Transverse colon (tissue), 4 donors: ENCODE measurements at regions not wholly inside any gene's neighbourhood (a gene's known extent, or its start where the extent isn't known, plus 50 kb on each side); places are given as distances from the start of the nearest gene placed in this dataset.

Experiments
- DNase-seq: peaks from one replicate; pipeline ENCODE4 v3.0.0-alpha.2; 2019
- H3K27ac ChIP-seq, 4 donors: fragments of 200-600 bp; sonication (generic); 2 replicates each; pipeline ENCODE4 v1.5.1; 2016 to 2018; ENCODE audit warnings: inconsistent platforms in 4 of 4
- H3K27me3 ChIP-seq: fragments of 200-600 bp; sonication (generic); 2 replicates; pipeline ENCODE4 v1.5.1; 2017; ENCODE audit warnings: inconsistent platforms
- H3K36me3 ChIP-seq, 4 donors: fragments of 200-600 bp; sonication (generic); 2 replicates each; pipeline ENCODE4 v1.5.1; 2017 to 2019; ENCODE audit warnings: inconsistent platforms in 4 of 4
- H3K4me1 ChIP-seq, 4 donors: fragments of 200-600 bp; sonication (generic); 2 replicates each; pipeline ENCODE4 v1.5.1; 2017 to 2020; ENCODE audit warnings: inconsistent platforms in 4 of 4
- H3K4me3 ChIP-seq, 4 donors: fragments of 200-600 bp; sonication (generic); 1 replicate in 1 of 4; 2 replicates in 3 of 4; pipeline versions ENCODE4 v1.5.1 to v1.6.1; 2017 to 2019; ENCODE audit warnings: inconsistent platforms in 4 of 4
- H3K9me3 ChIP-seq, 2 donors: fragments of 200-600 bp; sonication (generic); 2 replicates each; pipeline ENCODE4 v1.5.1; 2017 to 2019; ENCODE audit warnings: inconsistent platforms in 2 of 2
- CTCF ChIP-seq, 5 experiments: fragments of 200-600 bp in 3 of 5; fragments of 450-650 bp in 2 of 5; sonication (generic) in 3 of 5; IDR thresholded peaks; 1 replicate in 2 of 5; 2 replicates in 3 of 5; pipeline ENCODE4 v1.5.1; 2016 to 2017; ENCODE audit warnings: antibody characterized with exemption in 5 of 5, inconsistent platforms in 3 of 5, mild to moderate bottlenecking in 2 of 5, moderate library complexity in 1 of 5
- EP300 ChIP-seq: sonication (generic); formaldehyde crosslinking; IDR thresholded peaks from one replicate; pipeline ENCODE4 v1.6.1; 2017; ENCODE audit warnings: antibody characterized with exemption, low read depth
- POLR2A ChIP-seq: fragments of 450-650 bp; IDR thresholded peaks from one replicate; pipeline ENCODE4 v1.6.1; 2016; ENCODE audit warnings: antibody characterized with exemption, mild to moderate bottlenecking, moderate library complexity
- POLR2AphosphoS5 ChIP-seq, 3 donors: sonication (generic); formaldehyde crosslinking; IDR thresholded peaks; one replicate each; pipeline ENCODE4 v1.6.1; 2016; ENCODE audit warnings: antibody characterized with exemption in 3 of 3
- WGBS, 2 donors: methylation state at CpG; one replicate each; pipeline ENCODE4 v1.1.5; 2018; ENCODE audit warnings: low coverage in 1 of 2; 5-methylcytosine and 5-hydroxymethylcytosine counted together
- in situ Hi-C, 4 donors: fragments of 200-750 bp; cut with MboI; loops; one replicate each; pipeline versions ENCODE4 v1.15.0 to v1.15.1; 2017; ENCODE audit warnings: low sequenced_read_pairs in 3 of 4, low pct_ligation_motif_present in 1 of 4, low pct_unique_long_range_greater_than_20kb in 1 of 4
- intact Hi-C: fragments of 100-400 bp; cut with DNase I; formaldehyde crosslinking; loops from one replicate; pipeline ENCODE4 v1.15.1; 2023; ENCODE audit warnings: low total_unique reads

- TF ChIP-seq POLR2AphosphoS5 (IDR thresholded peaks at IDR 0.05), result no peak
- H3K27me3 ChIP-seq, result no peaks in the 10 kb centered on the region
- 70 to 75% methylated on average over 1 to 2 of the region's 2 CpGs for WGBS, 2 donors
- H3K27ac ChIP-seq, result no peak overlapping the region
- no peaks in the 10 kb centered on the region for H3K9me3 ChIP-seq
- intact Hi-C loops (no loop called here), in situ Hi-C loops (no loop called here)
- H3K36me3 ChIP-seq, result no peaks in the 10 kb centered on the region
- no peak overlapping the region for H3K4me3 ChIP-seq
- no peak for DNase-seq
- H3K4me1 ChIP-seq, result no peaks in the 10 kb centered on the region
Observed at GRCh38 chr17:70297397-70297796, 128.1 kb downstream of the KCNJ2 start.

- 62 to 68% methylated on average over 8 of the region's 8 CpGs for WGBS, 2 donors
- intact Hi-C loops, result no loop called here
- Histone ChIP-seq H3K27ac (no peak overlapping the region), H3K9me3 (no peaks in the 10 kb centered on the region), H3K27me3 (no peaks in the 10 kb centered on the region), H3K36me3 (no peaks in the 10 kb centered on the region), H3K4me3 (no peak overlapping the region), H3K4me1 (no peaks in the 10 kb centered on the region)
- TF ChIP-seq POLR2A (no peak), POLR2AphosphoS5 (IDR thresholded peaks at IDR 0.05) (no peak)
- DNase-seq, result no peak
- in situ Hi-C loops, result no loop called here
Observed at GRCh38 chr17:70298929-70299531, 129.7 kb downstream of the KCNJ2 start.

- Histone ChIP-seq H3K27me3 (no peaks in the 10 kb centered on the region), H3K27ac (no peak overlapping the region), H3K9me3 (no peaks in the 10 kb centered on the region), H3K4me1 (no peaks in the 10 kb centered on the region), H3K4me3 (no peak overlapping the region), H3K36me3 (no peaks in the 10 kb centered on the region)
- intact Hi-C loops, result no loop called here
- TF ChIP-seq POLR2AphosphoS5 (IDR thresholded peaks at IDR 0.05), result no peak
- no peak for TF ChIP-seq EP300
- TF ChIP-seq POLR2A, result no peak
- no peak for TF ChIP-seq CTCF (IDR thresholded peaks at IDR 0.05)
- 70 to 81% methylated on average over 2 to 3 of the region's 3 CpGs for WGBS, 2 donors
- DNase-seq, result no peak
- in situ Hi-C loops, result no loop called here
Observed at GRCh38 chr17:70307430-70308225, 138.3 kb downstream of the KCNJ2 start.

- no peak overlapping the region for H3K27ac ChIP-seq
- in situ Hi-C loops (no loop called here), intact Hi-C loops (no loop called here)
- no peak for DNase-seq
- H3K9me3 ChIP-seq, result no peaks in the 10 kb centered on the region
- no peak overlapping the region for H3K4me3 ChIP-seq
- TF ChIP-seq CTCF (IDR thresholded peaks at IDR 0.05) (no peak), EP300 (no peak), POLR2A (no peak), POLR2AphosphoS5 (IDR thresholded peaks at IDR 0.05) (no peak)
- no peaks in the 10 kb centered on the region for H3K4me1 ChIP-seq
- 81 to 100% methylated on average over 1 to 2 of the region's 2 CpGs for WGBS, 2 donors
- H3K36me3 ChIP-seq, result no peaks in the 10 kb centered on the region
- no peaks in the 10 kb centered on the region for H3K27me3 ChIP-seq
Observed at GRCh38 chr17:70308618-70309017, 139.3 kb downstream of the KCNJ2 start.

- no peak overlapping the region for H3K27ac ChIP-seq
- no peaks in the 10 kb centered on the region for H3K27me3 ChIP-seq
- H3K4me1 ChIP-seq, result no peaks in the 10 kb centered on the region
- H3K9me3 ChIP-seq, result no peaks in the 10 kb centered on the region
- no peaks in the 10 kb centered on the region for H3K36me3 ChIP-seq
- in situ Hi-C loops, result no loop called here
- H3K4me3 ChIP-seq, result no peak overlapping the region
- TF ChIP-seq POLR2AphosphoS5 (IDR thresholded peaks at IDR 0.05) (no peak), CTCF (IDR thresholded peaks at IDR 0.05) (no peak), POLR2A (no peak), EP300 (no peak)
- 89 to 93% methylated on average over 4 of the region's 4 CpGs for WGBS, 2 donors
- DNase-seq, result no peak
- intact Hi-C loops, result no loop called here
Observed at GRCh38 chr17:70310221-70310672, 140.9 kb downstream of the KCNJ2 start.
